A549 (cell line): ENCODE measurements at regions not wholly inside any gene's neighbourhood (a gene's known extent, or its start where the extent isn't known, plus 50 kb on each side); places are given as distances from the start of the nearest gene placed in this dataset.

ENCODE experiments used
- CHD4 ChIP-seq: fragments of 200-600 bp; sonication (generic); IDR thresholded peaks from 2 replicates; pipeline ENCODE4 v1.6.1; 2016; ENCODE audit warnings: antibody characterized with exemption, mild to moderate bottlenecking, borderline replicate concordance
- HDAC2 ChIP-seq: fragments of 200-600 bp; sonication (generic); IDR thresholded peaks from 2 replicates; pipeline ENCODE4 v1.6.1; 2016
- POLR2A ChIP-seq: IDR thresholded peaks from 2 replicates; pipeline ENCODE4 v1.6.1; 2012; ENCODE audit warnings: mild to moderate bottlenecking, low read length
- POLR2AphosphoS2 ChIP-seq: conservative IDR thresholded peaks from 2 replicates; pipeline ENCODE4 v1.6.1; 2012; ENCODE audit warnings: low read length, improper control_type of control experiment, inconsistent platforms
- RAD21 ChIP-seq, 2 experiments: fragments of >200 bp in 1 of 2; sonication (Bioruptor Twin) in 1 of 2; formaldehyde crosslinking in 1 of 2; IDR thresholded peaks in 1 of 2; conservative IDR thresholded peaks in 1 of 2; 2 replicates in 1 of 2; 3 replicates in 1 of 2; pipeline ENCODE4 v1.6.1; 2012 to 2018; ENCODE audit warnings: inconsistent platforms in 1 of 2
- RARB ChIP-seq: fragments of 250-450 bp; sonication (Bioruptor Pico); IDR thresholded peaks from 2 replicates; pipeline ENCODE4 v1.8.0; 2021; ENCODE audit warnings: mild to moderate bottlenecking, moderate library complexity
- ZFP36 ChIP-seq: fragments of 450-650 bp; IDR thresholded peaks from 2 replicates; pipeline ENCODE4 v1.6.1; 2014; ENCODE audit warnings: borderline replicate concordance; ENCODE audit not compliant: partially characterized antibody
- TF ChIP-seq, protein P1 (sequence below): fragments of >200 bp; sonication (Bioruptor Twin); formaldehyde crosslinking; IDR thresholded peaks from 3 replicates; pipeline ENCODE4 v1.5.1; 2016

DNA sequence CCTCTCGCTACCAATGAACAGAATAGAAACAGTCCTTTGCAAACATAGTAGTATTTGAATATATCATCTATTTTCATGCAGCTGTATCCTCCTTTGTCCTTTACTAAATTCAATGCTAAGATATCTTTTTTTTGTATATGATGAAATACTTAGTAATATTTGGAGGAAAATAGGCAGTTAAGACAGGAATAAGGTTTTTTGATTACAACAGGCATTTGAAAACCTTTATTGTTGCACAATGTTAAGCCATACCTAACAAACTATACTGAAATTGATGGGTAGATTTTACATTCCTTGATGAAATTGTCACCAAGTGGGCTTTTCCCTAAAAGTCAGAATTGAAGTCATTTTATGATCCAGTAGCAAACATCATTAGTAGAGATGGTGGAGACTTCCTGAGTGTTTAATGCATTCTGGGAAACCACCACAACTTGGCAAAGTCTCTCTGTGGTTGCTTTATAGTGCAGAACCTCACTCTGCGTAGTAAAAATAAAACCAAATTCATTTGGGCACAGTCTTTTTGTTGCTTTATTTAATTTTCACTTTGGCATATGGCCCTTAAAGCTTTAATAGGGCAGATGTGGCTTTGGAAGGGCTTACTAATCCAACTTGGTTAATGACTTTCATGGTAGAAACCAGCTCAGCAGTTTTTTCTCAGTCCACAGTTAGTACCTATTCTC, 216.0 kb downstream of the DIPK2A start:
- TF ChIP-seq ZFP36: no peak
- TF ChIP-seq, protein P1, sequence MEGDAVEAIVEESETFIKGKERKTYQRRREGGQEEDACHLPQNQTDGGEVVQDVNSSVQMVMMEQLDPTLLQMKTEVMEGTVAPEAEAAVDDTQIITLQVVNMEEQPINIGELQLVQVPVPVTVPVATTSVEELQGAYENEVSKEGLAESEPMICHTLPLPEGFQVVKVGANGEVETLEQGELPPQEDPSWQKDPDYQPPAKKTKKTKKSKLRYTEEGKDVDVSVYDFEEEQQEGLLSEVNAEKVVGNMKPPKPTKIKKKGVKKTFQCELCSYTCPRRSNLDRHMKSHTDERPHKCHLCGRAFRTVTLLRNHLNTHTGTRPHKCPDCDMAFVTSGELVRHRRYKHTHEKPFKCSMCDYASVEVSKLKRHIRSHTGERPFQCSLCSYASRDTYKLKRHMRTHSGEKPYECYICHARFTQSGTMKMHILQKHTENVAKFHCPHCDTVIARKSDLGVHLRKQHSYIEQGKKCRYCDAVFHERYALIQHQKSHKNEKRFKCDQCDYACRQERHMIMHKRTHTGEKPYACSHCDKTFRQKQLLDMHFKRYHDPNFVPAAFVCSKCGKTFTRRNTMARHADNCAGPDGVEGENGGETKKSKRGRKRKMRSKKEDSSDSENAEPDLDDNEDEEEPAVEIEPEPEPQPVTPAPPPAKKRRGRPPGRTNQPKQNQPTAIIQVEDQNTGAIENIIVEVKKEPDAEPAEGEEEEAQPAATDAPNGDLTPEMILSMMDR: no peak
- no peak for TF ChIP-seq POLR2A
- no peak for TF ChIP-seq RAD21 (conservative IDR thresholded peaks at IDR 0.05 in 1 of 2, IDR thresholded peaks at IDR 0.05 in 1 of 2)
- no peak for TF ChIP-seq HDAC2
- TF ChIP-seq POLR2AphosphoS2: no peak
- TF ChIP-seq CHD4: no peak
- no peak for TF ChIP-seq RARB (CRISPR knock-in tag)
